ENCODE measurements at regions not wholly inside any gene's neighbourhood (a gene's known extent, or its start where the extent isn't known, plus 50 kb on each side); places are given as distances from the start of the nearest gene placed in this dataset.
"Not testable (repeated sequence)": the region's sequence is repeated elsewhere in the genome, so short reads cannot be mapped to it uniquely, and the experiment has no call there.

DNA sequence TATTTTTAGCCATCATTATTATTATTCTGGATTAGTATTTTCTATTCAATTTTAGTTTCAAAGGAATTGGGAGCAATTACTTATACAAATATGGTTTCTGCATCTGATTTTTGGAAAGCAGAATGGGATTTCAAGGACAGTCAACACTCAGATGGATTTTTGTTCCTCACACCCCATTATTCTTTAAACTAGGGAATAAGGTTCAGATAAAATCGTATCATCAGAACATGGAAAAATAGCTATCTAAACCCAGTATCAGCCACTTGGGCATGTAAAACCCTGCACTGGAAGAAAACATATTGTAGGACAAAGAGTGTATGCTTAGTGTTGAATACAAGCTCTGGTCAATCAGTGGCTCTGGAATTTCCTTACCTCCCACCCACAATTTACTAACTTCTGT, 452.5 kb downstream of the ZNF516 start:
- no peak for DNase-seq (ENCODE audit: low read depth)

DNA sequence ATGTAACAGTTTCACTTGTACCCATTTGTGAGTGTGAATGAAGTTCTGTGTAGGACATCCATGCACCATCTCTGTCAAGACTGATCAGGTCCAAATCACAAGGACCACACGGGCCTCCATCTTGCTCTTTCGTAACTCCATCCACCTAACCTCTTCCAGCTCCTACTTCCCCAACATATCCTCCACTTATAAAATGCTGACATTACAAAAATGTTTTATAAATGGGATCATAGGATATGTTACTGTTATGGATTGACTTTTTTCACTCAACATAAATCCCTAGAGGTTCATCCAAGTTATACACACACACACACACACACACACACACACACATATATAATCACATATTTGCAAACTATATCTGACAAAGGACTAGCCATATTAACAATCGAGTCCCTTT, 476.8 kb downstream of the ZNF516 start:
- no peak for DNase-seq (ENCODE audit: low read depth)

DNA sequence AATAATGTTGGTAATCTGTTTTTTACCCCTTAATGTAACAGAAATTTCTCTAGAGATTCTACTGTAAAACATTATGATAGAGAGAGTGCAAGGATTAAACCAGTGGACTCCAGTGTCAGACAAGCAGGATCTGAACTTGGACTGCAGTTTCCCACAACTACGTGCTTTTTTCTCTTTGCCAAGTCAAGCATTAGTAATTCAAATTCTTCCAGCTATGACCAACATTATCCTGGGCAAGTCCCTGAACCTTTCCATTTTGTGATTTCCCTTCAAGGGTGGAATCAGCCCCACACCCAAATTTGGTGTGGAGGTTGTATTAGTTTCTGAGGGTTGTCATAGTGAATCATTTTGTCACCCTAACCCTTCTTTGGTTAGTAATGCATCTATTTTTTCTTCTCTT, 482.0 kb downstream of the ZNF516 start:
- DNase-seq (ENCODE audit: low read depth), result no peak

DNA sequence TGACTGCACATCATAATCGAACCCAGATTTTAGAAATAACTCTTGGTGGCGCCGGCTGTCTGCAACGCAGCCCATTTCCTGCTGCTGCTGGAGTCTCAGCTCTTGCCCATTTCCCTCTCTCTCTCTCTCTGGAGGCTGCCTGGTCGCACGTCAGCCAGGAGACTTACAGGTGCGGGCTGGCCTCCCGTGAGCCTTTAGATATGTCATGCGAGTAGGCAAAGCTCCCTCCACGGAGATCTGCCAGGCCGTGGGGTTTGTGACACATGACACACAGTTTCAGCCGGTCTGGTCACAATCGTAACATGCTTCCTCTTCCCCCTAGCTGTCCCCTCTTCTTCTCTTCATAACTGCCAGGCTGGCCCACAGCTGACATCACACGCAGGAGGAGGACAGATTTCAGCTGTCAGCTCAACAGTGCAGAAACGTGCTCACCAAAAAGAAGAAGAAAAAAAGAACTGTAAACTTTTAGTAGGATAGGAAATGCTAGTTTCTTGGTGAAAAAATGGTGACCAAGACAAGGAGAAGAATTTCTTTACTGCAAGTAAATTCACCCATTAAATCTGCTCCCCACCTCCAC, 489.3 kb downstream of the ZNF516 start:
- no peak for DNase-seq (ENCODE audit: low read depth)

DNA sequence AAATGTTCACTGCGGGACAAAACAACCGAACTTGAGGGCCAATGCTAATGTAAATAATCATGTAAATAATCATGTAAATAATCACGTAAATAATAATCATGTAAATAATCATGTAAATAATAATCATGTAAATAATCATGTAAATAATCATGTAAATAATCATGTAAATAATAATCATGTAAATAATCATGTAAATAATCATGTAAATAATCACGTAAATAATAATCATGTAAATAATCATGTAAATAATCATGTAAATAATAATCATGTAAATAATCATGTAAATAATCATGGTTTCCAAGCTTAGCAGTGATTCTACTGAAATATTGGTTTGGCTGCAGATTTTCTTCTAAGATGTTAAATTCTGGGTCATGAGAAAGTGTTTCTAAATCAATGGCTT, 507.1 kb downstream of the ZNF516 start:
- DNase-seq (ENCODE audit: low read depth), result not testable (repeated sequence)

DNA sequence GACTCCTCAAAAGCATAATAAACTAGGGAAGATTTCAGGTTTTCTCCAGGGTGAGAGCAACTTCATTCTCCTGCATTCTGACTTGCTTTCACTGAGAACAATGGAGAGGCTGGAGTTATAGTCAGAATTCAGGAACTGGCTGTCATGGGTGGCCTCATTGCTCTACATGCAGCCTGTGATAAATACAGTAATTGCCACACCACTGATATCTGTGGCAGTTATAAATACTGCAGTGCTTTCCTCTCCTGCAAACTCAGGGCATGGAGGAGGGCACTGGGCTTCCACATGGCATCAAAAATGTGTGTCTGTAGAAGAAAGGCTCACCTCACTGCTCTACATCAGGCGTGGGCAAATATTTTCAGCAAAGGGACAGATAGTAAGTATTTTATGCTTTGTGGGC, 510.2 kb downstream of the ZNF516 start:
- no peak for DNase-seq (ENCODE audit: low read depth)

DNA sequence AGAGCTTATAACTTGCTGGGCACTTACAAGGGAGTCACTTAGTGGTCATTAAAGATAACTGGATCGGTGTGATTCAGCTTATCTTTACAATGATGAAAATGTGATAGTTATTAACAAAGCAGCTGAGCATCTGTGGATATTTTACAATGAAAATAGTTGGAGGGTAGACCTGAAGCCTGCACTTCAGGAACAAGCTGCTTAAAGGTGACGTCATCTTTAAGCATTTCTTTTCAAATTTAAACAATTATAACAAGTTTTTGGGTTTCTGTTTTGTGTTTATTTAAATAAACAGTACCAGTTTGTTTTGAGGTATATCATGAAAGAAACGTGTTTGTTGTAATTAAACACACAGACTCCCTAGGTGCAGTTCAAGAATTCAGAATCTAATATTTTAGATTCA, 513.9 kb downstream of the ZNF516 start:
- DNase-seq (ENCODE audit: low read depth), result no peak

DNA sequence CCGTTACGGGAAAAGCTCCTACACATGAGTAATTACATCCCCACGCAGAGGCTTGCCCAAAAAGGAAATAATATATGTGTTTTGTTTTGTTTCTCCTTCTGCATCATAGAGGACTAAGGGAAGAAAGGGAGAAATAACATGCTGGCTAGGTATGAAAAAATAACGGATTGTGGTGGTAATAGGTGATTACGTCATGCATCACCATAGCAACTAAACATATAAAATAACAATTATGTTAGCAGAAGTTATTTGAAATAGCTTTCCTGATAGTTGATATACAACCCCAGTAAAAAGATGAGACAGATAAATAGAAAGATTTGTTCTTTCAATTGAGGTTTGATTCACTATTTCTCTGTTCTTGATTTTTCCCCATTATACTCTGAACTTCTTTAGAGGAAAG, 518.0 kb downstream of the ZNF516 start:
- peak; percentile 40 for DNase-seq (ENCODE audit: low read depth)

DNA sequence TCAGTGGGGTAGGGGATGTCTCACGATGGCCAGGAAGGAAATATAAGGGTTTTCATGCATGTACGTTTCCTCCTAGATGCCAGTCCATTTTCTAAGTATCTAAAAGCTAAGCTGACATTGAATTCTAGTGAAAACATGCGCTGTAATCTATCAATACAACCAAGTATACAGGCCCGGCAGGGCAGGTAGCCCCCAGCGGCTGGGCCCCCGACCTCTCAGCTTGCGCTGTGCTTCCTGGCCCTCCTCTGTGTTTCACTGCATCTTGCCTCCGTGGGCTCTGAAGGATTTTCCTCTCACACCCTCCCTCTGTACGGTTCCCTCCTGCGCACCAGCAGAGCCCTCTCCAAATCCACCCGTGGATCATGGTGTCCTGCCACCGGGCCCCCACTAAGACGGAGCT, 524.8 kb downstream of the ZNF516 start:
- no peak for DNase-seq (ENCODE audit: low read depth)

DNA sequence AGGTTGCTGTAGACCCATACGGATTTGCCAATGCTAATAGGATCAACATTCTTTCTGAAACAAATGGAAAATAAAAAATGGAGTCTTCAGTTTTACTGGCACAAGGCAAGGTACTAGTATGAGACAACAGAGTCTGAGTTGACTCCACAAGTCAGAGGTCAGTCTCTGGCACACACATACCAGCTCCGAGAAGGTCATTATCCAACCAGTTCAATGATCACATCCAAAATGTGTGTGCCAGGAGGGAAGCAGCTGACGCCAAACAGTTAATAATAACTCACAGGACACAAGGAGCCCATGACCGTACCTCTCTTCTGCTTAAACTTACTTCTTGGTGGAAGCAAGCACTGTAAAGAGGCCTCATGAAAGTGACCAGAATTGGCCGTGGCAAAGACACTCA, 528.6 kb downstream of the ZNF516 start:
- no peak for DNase-seq (ENCODE audit: low read depth)

DNA sequence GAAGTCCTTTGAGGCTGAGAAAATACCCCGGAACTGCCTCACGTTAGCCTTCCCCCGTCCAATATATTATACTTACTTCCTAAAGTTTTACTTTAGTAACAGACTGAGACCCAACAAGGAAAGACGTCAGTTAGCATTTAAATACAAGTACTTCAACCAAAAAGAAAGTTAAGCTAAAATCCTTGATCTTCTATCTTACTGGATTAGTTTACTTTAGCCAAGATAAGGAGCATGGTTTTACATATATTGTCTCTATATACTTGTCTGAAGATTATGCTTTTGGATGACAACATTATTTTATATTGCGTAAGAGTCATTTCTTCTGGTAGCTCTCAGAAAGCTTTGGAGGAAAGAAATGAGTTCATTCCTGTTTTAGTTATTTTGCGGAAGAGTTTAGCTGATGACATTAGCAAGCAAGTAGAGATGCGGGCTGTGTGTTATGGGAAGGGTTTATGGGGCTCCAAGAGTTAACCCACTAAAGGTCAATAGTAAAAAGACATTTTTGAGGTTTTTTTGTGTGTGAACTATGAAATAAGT, 532.9 kb downstream of the ZNF516 start:
- DNase-seq (ENCODE audit: low read depth), result no peak

DNA sequence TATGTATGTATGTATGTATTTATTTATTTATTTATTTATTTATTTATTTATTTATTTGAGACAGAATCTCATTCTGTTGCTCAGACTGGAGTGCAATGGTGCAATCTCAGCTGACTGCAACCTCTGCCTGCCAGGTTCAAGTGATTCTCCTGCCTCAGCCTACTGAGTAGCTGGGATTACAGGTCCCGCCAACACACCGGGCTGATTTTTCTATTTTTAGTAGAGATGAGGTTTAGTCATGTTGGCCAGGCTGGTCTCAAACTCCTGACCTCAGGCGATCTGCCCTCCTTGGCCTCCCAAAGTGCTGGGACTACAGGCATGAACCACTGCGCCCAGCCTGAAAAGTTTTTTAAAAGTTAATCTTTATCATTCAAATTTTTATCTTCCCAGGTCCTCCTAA, 532.9 kb upstream of the SMIM21 start:
- DNase-seq (ENCODE audit: low read depth), result not testable (repeated sequence)

DNA sequence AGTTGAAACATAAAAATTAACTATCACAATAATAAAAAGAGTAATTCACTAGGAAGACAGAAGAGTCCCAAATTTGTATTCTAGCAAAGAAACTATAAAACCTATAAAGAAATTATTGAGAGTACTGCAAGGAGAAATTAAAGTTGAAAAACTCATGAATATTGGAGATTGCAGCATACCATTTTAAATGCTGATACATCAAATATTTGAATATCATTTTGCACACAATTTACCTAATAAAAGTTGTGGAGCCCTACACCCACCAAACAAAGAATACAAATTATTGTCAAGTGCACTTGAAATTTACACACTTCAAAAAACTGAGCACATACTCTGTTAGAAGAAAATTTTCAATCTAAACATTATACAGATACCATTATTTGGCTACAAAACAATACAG, 531.6 kb upstream of the SMIM21 start:
- no peak for DNase-seq (ENCODE audit: low read depth)

DNA sequence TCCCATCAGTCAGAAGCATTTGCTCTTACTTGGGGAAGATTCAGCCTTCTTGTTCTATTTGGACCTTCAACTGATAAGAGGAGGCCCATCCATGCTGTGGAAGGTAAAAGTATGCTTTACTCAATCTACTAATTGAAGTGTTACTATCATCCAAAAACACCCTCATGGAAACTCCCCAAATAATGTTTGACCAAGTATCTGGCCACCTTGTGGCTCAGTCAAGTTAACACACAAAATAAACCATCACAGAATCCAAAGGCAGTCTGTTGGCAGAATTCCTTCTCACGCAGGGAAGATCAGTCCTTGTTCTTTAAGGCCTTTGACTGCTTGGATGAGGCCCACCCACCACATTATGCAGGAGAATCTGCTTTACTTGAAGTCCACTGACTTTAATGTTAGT, 531.2 kb upstream of the SMIM21 start:
- no peak for DNase-seq (ENCODE audit: low read depth)

DNA sequence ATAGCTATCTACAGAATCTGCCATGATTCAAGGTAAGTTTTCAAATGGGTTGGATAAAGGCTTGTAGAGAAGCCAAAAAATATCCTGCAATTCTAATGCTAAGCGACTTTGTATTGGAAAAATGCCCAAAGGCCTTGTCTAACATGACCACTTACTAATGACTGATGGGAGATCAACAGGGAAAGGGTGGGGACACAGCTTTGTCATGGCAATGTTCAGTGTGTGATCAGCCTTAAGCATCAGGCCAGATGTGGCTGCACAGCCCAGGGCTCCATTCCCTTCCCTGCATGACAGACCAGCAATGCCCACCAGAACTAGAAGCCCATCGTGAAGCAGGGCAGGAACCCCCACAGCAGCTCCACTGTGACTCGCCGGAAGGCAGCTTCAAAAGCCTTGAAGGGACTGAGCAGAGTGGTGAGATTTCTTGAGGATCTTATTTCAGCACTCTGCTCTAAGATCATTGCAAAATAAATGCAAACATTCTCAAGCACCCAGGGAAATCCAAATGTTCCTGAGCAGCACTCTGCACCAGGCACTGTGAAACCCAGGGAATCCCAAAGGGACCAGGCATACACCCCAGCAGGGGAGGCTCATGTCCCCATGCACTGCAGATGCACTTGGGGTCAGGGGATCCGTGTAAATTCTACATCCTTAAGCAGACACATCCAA, 517.9 kb upstream of the SMIM21 start:
- DNase-seq (ENCODE audit: low read depth), result no peak

DNA sequence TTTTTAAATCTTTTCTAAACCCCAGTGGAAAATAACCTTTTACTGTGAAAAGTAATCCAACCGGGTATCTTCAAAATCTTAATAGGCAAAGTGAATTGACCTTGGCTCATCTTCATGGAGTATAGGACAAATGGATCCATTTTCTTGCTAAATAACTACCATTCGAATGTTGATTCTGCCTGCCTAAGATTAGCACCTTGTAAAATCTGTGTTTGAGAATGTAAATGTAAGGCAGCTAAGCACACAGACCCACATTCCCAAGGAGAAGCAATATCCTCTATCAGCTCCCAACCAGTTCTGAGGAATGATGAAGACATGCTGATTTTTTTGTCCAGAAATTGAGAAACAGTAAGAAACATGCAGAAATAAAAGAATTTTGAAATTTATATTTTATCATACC, 509.8 kb upstream of the SMIM21 start:
- DNase-seq (ENCODE audit: low read depth), result no peak

DNA sequence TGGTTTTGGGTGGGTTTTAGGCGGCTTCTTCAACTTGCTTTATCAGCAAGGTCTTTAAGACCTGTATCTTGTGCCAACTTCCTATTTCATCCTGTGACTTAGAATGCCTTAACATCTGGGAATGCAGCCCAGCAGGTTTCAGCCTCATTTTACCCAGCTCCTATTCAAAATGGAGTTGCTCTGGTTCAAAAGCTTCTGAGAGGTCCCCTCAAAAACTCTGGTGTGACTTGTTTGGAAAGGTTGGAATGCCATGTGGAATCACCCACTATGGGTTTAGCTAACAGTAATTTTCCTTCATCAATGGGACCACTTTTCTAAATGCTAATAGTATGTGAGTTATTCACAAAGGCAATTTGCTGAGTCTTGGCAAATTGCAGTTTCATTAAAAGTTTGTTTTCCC, 509.4 kb upstream of the SMIM21 start:
- DNase-seq (ENCODE audit: low read depth), result no peak

DNA sequence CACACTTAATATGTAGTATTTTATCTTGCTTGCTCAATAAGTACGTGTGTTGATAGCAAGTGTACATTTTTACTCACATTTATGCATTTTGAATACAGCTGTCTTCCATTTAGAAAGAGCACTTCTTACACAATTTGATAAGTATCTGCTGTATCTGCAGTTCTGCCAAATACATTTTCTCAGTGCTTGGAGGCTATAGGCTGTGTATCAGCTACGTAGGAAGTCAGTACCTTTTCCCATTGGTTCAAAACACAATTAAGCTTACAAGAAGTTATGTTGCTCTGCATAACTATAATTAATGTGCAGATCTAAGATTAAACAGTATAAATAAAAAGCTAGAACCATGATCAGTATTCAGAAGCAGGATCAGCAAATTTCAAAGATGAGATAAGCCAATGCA, 503.6 kb upstream of the SMIM21 start:
- DNase-seq (ENCODE audit: low read depth), result no peak

DNA sequence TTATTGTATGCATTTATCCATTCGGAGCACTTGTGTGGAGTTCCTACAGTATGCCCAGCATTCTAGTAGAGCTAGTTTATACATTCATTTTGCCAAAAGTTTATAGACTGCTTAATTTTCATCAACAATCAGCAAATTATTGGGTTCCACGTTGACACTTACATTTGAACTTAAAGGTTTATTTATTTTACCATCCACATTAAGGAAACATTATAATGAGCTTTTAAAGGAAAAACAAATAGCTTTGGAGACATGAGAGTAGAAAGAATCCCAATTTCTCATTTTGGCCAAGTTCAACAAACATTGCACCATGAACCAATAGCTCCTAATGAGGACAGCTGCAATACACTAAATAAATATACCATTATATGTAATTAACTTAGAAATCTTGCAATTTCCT, 501.2 kb upstream of the SMIM21 start:
- DNase-seq (ENCODE audit: low read depth), result no peak

DNA sequence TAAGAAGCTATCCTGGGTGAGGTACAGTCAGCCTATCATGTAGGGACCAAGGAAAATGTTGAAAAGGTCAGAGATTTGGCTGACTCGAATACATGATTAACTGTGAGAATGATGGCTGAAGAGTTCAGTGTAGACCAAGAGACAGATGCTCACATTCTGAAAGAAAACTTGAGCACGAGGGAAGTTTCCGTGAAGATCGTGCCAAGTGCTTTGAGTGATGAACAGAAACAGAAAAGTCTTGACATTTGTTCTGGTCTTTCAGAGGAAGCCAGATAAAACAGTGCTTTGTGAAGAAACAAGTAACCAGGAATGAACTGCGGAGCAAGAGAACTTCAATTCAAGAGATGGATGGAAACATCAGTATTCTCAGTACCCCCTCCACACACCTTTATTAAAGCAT, 500.3 kb upstream of the SMIM21 start:
- DNase-seq (ENCODE audit: low read depth), result no peak

DNA sequence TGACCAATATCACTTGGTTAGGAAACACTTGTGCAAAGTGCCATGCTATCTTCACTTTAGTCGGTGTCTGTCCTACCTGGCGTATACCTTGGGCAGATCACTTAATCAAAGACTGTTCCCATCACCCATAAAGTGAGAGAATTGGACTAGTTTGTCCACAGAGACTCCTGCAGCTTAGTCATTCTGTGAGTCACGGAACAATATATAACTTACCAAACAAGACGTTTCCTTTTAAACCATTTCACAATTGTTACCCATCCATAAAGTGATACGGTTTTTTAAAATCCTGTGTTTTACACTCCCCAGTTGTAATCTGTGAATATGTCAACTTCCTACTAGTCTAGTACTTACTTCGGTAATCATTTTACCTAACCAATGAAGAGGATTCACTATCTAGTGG, 499.3 kb upstream of the SMIM21 start:
- peak; percentile 7 for DNase-seq (ENCODE audit: low read depth)

DNA sequence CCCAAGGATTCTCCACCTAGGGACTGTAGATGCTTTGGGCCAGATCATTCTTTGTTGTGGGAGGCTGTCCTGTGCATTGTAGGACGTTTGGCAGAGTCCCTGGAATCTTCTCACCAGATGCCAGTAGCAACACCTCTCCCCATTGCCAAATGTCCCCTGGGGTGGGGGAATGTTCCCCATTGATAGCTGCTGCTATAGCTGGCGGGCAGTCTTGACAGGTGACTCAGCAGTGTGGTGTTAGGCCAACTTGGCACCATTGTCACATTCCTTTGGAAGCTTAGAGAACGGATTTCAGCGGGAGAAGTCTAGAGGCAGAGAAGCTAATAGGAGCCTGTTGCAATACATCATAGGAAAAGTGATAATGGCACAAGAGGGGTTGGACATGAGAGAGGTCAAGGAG, 495.7 kb upstream of the SMIM21 start:
- peak; percentile 85 for DNase-seq (ENCODE audit: low read depth)

DNA sequence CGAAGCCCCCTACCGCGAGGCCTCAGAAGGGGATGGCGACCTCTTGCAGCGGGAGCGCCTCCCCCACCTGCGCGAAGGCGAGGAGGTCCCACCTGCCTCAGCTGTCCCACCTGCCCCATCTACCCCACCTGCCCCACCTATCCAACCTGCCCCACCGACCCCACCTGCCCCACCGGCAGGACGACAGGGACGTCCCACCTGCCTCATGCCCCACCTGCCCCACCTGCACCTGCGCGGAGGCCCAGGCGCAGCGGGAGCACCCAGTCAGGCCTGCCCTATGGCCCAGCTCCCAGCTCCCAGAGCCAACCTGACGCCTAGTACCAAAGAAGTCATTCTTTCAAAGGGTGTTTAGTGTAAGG, 489.1 kb upstream of the SMIM21 start:
- DNase-seq (ENCODE audit: low read depth), result no peak
